Endothelial cell (in vitro differentiated cells): ENCODE measurements at regions not wholly inside any gene's neighbourhood (a gene's known extent, or its start where the extent isn't known, plus 50 kb on each side); places are given as distances from the start of the nearest gene placed in this dataset.

Source experiments
- DNase-seq: peaks from one replicate; pipeline ENCODE4 v3.0.0; 2021; ENCODE audit warnings: low spot score
- H3K27ac Mint-ChIP-seq: one replicate; pipeline ENCODE4 v1.8.0; 2021; ENCODE audit warnings: mixed read lengths, inconsistent platforms; ENCODE audit not compliant: unreplicated experiment
- H3K27me3 Mint-ChIP-seq: one replicate; pipeline ENCODE4 v1.8.0; 2021; ENCODE audit warnings: mild to moderate bottlenecking, moderate library complexity, mixed read lengths, inconsistent platforms; ENCODE audit not compliant: unreplicated experiment
- H3K36me3 Mint-ChIP-seq: one replicate; pipeline ENCODE4 v1.8.0; 2021; ENCODE audit warnings: mild to moderate bottlenecking, low read depth, mixed read lengths, inconsistent platforms; ENCODE audit not compliant: unreplicated experiment
- H3K4me1 Mint-ChIP-seq: one replicate; pipeline ENCODE4 v1.8.0; 2021; ENCODE audit warnings: mild to moderate bottlenecking, mixed read lengths, inconsistent platforms; ENCODE audit not compliant: unreplicated experiment
- H3K4me3 Mint-ChIP-seq: one replicate; pipeline ENCODE4 v1.8.0; 2021; ENCODE audit warnings: mild to moderate bottlenecking, mixed read lengths, inconsistent platforms; ENCODE audit not compliant: unreplicated experiment
- H3K9me3 Mint-ChIP-seq: one replicate; pipeline ENCODE4 v1.8.0; 2021; ENCODE audit warnings: mixed read lengths, inconsistent platforms; ENCODE audit not compliant: unreplicated experiment
- CTCF ChIP-seq: fragments of 200-600 bp; sonication (generic); IDR thresholded peaks from one replicate; pipeline ENCODE4 v1.5.0; 2021; ENCODE audit warnings: antibody characterized with exemption; ENCODE audit not compliant: unreplicated experiment

DNA sequence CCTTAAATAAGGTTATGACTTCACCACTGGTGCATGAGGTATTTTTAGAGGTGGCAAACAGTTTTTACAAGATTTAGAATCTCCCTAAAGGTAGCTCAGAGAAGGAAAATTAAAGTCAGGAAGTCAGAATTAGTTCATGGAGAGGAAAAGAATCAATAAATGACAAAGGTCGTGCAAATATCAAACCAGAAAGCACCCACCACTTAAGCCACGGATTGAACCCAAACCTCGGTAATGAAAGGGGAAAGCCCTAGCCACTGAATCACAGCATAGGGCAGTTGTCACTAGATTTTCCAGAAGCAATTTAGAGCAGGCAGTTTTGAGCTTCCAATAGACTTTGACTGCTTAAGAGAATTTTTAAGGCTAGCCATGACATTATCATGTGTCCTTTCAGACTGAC, 1590.4 kb downstream of the SLITRK1 start:
- no peaks in the 10 kb centered on the region for H3K36me3 Mint-ChIP-seq
- H3K4me3 Mint-ChIP-seq = no peak overlapping the region
- H3K9me3 Mint-ChIP-seq = no peaks in the 10 kb centered on the region
- no peak for TF ChIP-seq CTCF
- H3K27me3 Mint-ChIP-seq = peaks cover 2% of the 10 kb centered on the region
- H3K27ac Mint-ChIP-seq = no peak overlapping the region
- no peak for DNase-seq
- H3K4me1 Mint-ChIP-seq = no peaks in the 10 kb centered on the region

DNA sequence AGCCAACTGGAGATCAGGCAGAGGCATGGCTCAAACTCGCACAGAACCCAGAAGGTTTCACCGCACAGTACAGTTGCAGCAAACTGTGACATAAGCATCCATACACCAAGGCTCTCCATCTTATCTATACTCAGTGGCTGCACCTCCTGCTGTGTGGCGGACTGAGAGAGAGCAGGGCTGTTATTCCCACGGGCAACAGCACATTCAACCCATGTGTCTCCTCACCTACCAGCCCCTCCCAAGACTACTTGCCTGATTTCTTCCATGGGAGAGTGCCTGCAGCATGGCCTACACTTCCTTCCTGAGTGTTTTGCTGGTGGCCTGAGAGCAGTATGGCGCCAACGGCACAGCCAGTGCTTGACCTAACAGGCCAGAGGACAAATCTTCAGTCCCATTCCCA, 1606.6 kb downstream of the SLITRK1 start:
- Mint-ChIP-seq H3K36me3 (no peaks in the 10 kb centered on the region), H3K27me3 (peaks cover 3% of the 10 kb centered on the region), H3K4me3 (no peak overlapping the region), H3K27ac (no peak overlapping the region), H3K4me1 (no peaks in the 10 kb centered on the region), H3K9me3 (no peaks in the 10 kb centered on the region)
- no peak for DNase-seq
- no peak for TF ChIP-seq CTCF

DNA sequence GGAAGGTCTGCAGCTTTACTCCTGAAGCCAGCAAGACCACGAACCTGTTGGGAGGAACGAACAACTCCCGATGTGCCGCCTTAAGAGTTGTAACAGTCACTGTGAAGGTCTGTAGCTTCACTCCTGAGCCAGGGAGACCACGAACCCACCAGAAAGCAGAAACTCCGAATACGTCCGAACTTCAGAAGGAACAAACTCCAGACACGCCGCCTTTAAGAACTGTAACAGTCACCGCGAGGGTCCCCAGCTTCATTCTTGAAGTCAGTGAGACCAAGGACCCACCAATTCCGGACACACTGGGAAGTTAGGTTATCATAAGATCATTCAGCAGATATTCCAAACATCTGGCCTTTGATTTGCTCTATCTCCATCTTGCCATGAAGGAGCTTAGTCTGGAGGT, 1623.0 kb downstream of the SLITRK1 start:
- Mint-ChIP-seq H3K36me3 (no peaks in the 10 kb centered on the region), H3K27me3 (peaks cover 11% of the 10 kb centered on the region), H3K4me3 (no peak overlapping the region), H3K9me3 (no peaks in the 10 kb centered on the region), H3K4me1 (no peaks in the 10 kb centered on the region), H3K27ac (no peak overlapping the region)
- DNase-seq = no peak
- TF ChIP-seq CTCF = no peak

GRCh38 chr13:82257790-82258507, 1624.3 kb downstream of the SLITRK1 start:
- Mint-ChIP-seq H3K9me3 (no peaks in the 10 kb centered on the region), H3K4me1 (no peaks in the 10 kb centered on the region), H3K27me3 (peaks cover 9% of the 10 kb centered on the region), H3K27ac (no peak overlapping the region), H3K4me3 (no peak overlapping the region), H3K36me3 (no peaks in the 10 kb centered on the region)
- no peak for TF ChIP-seq CTCF
- no peak for DNase-seq

DNA sequence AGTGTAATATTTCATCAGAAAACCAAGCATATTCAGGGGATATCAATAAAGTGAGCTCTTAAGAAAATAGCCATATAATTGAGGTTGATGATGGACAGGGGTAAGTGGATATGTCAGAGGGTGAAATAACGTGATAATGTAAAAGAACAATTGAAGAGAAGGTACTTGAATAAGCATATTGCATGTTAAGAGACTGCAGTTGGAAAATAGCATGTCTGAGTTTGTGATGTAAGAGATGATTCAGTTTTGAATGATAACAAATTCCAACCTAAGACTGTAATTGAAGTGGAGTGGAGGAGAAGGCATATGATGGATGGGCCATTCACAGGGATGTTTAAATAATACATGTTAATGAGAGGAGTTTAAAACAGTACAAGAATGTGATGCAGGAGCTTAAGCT, 1633.5 kb downstream of the SLITRK1 start:
- Mint-ChIP-seq H3K27me3 (no peaks in the 10 kb centered on the region), H3K27ac (no peak overlapping the region), H3K4me3 (no peak overlapping the region), H3K9me3 (no peaks in the 10 kb centered on the region), H3K36me3 (no peaks in the 10 kb centered on the region), H3K4me1 (no peaks in the 10 kb centered on the region)
- TF ChIP-seq CTCF = no peak
- no peak for DNase-seq
